GM18519 (cell line): ENCODE measurements at regions not wholly inside any gene's neighbourhood (a gene's known extent, or its start where the extent isn't known, plus 50 kb on each side); places are given as distances from the start of the nearest gene placed in this dataset.

Experiments
- ATAC-seq: cut with Tn5 transposase; IDR thresholded peaks from one replicate; pipeline ENCODE4 v1.9.1; 2021; ENCODE audit warnings: mild to moderate bottlenecking, moderate library complexity; ENCODE audit not compliant: unreplicated experiment, low FRiP score

GRCh38 chr14:89504091-89504490 is 87.1 kb upstream of the FOXN3 start:
- no peak for ATAC-seq

- ATAC-seq: no peak
Measured at GRCh38 chr14:89503431-89503996, 86.5 kb upstream of the FOXN3 start.

GRCh38 chr14:89502966-89503365 is 85.9 kb upstream of the FOXN3 start:
- ATAC-seq: no peak

DNA sequence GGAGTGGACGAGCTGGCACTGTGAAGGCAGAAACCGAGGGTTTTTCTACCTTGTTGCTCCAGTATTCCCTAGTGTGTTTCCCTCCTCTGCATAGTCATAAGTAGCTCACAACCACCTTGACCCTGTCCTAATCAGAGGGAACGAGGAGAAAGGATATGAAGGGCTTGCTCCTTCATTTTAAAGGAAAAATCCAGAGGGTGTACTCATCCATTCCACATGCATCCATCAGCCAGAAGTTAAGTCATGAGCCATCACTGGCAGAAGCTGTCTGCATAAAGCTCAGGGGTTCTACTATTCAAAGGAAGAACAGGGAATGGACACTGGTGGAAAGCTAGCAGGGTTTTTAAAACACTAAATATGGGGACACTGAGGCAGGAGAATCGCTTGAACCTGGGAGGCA is 84.3 kb upstream of the FOXN3 start:
- ATAC-seq: no peak

- ATAC-seq: no peak
Measured at GRCh38 chr14:89500303-89500702, 83.3 kb upstream of the FOXN3 start.

- ATAC-seq: no peak
Measured at GRCh38 chr14:89498878-89499277, 81.8 kb upstream of the FOXN3 start.

GRCh38 chr14:89495718-89496117 is 78.7 kb upstream of the FOXN3 start:
- ATAC-seq: no peak

GRCh38 chr14:89493877-89494634 is 77.0 kb upstream of the FOXN3 start:
- ATAC-seq: peak; percentile 91

GRCh38 chr14:89493406-89493805 is 76.4 kb upstream of the FOXN3 start:
- no peak for ATAC-seq

DNA sequence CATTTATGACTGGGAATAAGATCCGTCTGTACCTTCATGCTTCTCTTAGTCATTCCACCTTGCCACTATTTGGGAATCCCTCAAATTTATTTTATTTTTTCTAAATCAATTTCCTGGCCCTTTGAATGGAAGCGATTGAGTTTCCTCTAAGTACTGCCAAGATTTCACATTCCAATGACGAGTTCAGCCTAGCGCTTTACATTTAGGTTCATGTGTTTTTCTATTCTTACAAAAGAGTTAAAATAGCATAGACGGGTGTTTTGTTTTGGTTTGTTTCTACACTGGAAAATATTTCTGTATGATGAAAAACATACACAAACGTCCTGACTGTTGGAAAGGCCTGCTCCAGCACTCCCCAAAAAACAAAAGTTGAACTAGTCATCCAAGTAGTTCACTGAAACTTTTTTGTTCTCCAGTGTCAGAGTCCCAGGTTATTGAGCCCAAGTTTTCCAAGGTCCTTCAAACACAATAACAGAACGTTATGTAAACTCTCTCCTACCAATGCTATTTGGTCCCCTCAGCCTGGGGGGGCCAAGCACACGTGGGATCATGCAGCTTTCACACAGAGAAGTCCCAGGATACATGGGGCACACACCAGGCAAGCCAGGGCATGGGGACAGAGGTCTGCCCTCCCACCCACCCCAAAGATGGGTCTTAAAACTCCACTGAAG is 74.8 kb upstream of the FOXN3 start:
- ATAC-seq: no peak

- no peak for ATAC-seq
Measured at GRCh38 chr14:89490466-89490865, 73.4 kb upstream of the FOXN3 start.

- ATAC-seq: no peak
Measured at GRCh38 chr14:89489761-89490437, 72.9 kb upstream of the FOXN3 start.

- no peak for ATAC-seq
Measured at GRCh38 chr14:89486961-89487360, 69.9 kb upstream of the FOXN3 start.

DNA sequence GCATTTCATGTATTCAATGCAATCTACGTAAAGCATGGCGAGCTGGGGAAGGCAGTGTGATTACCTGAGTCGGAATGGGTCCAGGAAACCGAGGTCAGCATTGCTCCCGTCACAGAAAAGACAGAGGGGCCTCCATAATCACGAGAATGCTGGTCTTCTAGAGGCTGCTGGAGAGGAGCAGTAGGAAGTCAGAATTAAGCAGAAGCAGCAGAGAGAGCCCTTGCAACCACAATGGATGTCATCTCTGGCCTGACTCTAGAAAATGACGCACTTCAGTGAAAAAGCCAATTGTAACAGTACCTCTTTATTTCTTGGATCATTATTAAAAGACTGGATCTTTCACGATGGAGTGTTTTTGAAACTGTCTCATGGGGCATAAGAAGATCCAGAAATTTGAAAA is 69.5 kb upstream of the FOXN3 start:
- ATAC-seq: no peak

DNA sequence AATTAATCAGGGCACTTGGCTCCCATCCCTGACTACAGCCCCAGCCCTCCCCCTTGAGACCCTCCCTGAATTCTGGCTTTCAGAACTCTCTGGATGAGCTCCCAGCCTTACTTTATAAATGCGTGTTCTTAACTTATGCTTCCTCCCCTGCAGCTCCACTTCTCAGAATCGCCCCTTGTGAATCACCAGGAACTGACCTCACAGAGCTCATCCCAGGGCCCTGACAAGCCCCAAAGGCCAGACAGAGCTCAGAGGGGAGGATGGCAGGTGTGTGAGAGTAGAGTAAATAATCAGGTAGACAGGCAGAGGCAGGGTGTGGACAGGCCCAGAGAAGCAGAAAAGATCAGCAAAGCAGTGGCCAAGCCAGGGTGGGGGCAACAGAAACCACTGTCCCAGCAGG is 68.2 kb upstream of the FOXN3 start:
- no peak for ATAC-seq

GRCh38 chr14:89484051-89484844 is 67.2 kb upstream of the FOXN3 start:
- no peak for ATAC-seq

DNA sequence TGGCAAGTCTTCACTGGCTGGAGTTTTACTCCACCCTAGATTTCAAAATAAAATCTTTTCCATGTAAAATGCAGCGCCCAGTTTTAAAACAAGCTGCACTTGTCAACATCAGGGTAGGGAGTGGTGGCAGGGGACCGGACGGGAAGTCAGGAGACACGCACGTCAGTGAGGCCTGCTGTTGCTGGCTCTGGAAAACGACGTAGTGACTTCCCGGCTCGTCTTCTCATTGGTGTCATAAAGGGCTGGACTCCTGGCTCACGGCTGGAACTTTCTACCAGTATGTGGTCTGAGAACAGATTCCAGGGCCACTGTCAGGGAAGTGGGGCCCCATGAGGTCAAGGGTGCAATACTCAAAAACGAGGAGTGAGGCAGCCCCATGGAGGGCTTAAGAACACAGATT is 64.2 kb upstream of the FOXN3 start:
- no peak for ATAC-seq

DNA sequence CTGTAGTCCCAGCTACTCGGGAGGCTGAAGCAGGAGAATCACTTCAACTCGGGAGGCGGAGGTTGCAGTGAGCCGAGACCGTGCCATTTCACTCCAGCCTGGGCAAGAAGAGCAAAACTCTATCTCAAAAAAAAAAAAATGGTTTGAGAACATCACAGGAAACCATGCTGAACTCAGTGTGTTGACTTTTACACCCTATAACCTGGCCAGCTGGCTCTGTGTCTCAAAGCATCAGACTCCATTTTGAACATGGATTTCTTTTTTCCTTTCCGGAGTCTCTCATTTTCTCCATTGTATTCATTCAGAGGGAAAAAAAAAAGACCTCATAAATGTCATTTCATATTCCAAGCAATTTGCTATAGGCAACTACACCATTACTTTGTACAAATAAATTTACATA is 63.2 kb upstream of the FOXN3 start:
- no peak for ATAC-seq

DNA sequence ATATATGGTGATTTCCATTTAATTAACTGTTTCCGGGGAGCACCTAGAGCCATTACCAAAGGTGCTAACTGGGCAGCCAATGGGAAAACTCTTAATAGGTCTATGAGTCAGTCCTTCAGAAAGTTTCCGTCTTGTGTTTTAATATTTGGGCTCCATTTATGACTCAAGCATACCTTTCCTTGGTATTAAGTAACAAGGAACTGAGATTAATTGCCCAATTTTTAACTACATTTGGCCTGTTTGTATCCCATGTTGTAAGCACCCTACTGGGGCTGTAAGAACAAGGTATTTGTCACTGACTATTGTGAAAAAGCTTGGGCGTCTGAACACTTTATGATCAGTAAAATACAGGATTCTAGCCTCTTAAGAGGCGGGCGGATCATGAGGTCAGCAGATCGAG is 62.8 kb upstream of the FOXN3 start:
- ATAC-seq: no peak

DNA sequence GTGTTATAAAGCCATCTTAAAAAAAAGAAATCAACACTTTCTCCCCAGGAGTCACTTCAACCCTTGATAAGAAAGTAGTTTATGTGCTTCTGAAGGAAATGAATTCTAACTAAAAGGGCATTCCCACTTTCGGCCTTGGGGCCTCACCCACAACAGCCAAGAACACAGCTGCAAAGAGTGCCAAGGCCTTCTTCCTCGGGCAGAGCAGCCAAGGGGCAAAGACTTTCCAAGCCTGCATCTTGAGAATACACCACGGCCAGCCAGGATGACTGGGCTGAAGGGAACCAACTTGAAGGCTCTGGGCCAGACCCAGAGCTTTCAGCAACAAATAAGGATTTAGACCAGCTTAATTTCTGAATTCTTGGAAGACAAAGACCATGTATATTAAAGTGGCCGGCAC is 60.4 kb upstream of the FOXN3 start:
- no peak for ATAC-seq
